ENCODE measurements at regions not wholly inside any gene's neighbourhood (a gene's known extent, or its start where the extent isn't known, plus 50 kb on each side); places are given as distances from the start of the nearest gene placed in this dataset.

- Histone ChIP-seq H3K4me1 (no peaks in the 10 kb centered on the region), H3K4me3 (no peak overlapping the region), H3K36me3 (no peaks in the 10 kb centered on the region), H3K27ac (no peak overlapping the region), H3K9me3 (no peaks in the 10 kb centered on the region), H3K27me3 (no peaks in the 10 kb centered on the region)
- intact Hi-C loops (cut with DNase I): no loop called here
- no peak for TF ChIP-seq CTCF (IDR thresholded peaks at IDR 0.05)
- no peak for TF ChIP-seq POLR2AphosphoS5 (IDR thresholded peaks at IDR 0.05)
- TF ChIP-seq EP300 (IDR thresholded peaks at IDR 0.05): no peak
- no peak for TF ChIP-seq POLR2A (IDR thresholded peaks at IDR 0.05)
- WGBS, 2 donors: 84 to 91% methylated on average over 2 of the region's 2 CpGs
- DNase-seq: no peak
Measured at GRCh38 chr4:107114059-107114458, 77.9 kb upstream of the DKK2 start.

DNA sequence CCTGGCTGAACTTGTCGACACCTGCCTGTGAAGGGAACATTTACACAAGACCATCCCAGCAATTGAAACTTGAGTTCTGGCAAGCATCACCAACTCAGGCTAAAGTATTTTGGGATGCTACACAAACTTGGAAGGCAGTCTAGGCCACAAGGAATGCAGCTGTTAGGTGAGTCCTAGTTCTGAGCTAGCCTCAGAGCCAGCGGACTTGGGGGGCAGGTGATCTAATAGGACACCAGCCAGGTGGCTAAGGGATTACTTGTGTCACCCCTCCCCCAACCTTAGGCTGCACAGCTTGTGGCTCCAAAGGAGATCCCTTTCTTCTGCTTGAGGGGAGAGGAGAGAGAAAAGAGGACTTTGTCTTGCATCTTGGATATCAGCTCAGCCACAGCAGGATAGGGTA lies 62.3 kb upstream of the DKK2 start:
- 39 to 67% methylated on average over 2 of the region's 2 CpGs for WGBS, 2 donors
- no peak overlapping the region for H3K27ac ChIP-seq
- TF ChIP-seq POLR2AphosphoS5 (IDR thresholded peaks at IDR 0.05): no peak
- no peak for TF ChIP-seq POLR2A (IDR thresholded peaks at IDR 0.05)
- no peak for TF ChIP-seq EP300 (IDR thresholded peaks at IDR 0.05)
- TF ChIP-seq CTCF (IDR thresholded peaks at IDR 0.05): no peak
- H3K4me1 ChIP-seq: no peaks in the 10 kb centered on the region
- no peak for DNase-seq
- H3K27me3 ChIP-seq: no peaks in the 10 kb centered on the region
- no peaks in the 10 kb centered on the region for H3K36me3 ChIP-seq
- no peak overlapping the region for H3K4me3 ChIP-seq
- intact Hi-C loops (cut with DNase I): no loop called here
- no peaks in the 10 kb centered on the region for H3K9me3 ChIP-seq

GRCh38 chr4:107094976-107095375 lies 58.9 kb upstream of the DKK2 start:
- no peaks in the 10 kb centered on the region for H3K4me1 ChIP-seq
- H3K27ac ChIP-seq: no peak overlapping the region
- no peaks in the 10 kb centered on the region for H3K36me3 ChIP-seq
- DNase-seq: no peak
- H3K27me3 ChIP-seq: no peaks in the 10 kb centered on the region
- WGBS, 2 donors: 87 to 90% methylated on average over 3 of the region's 3 CpGs
- no peak for TF ChIP-seq EP300 (IDR thresholded peaks at IDR 0.05)
- no peak for TF ChIP-seq POLR2AphosphoS5 (IDR thresholded peaks at IDR 0.05)
- no peak for TF ChIP-seq POLR2A (IDR thresholded peaks at IDR 0.05)
- no peak for TF ChIP-seq CTCF (IDR thresholded peaks at IDR 0.05)
- intact Hi-C loops (cut with DNase I): no loop called here
- H3K9me3 ChIP-seq: peaks cover 0 to 1% (median 0%) of the 10 kb centered on the region in 4 donors
- H3K4me3 ChIP-seq: no peak overlapping the region

- Histone ChIP-seq H3K27me3 (no peaks in the 10 kb centered on the region), H3K9me3 (peaks cover 0 to 1% (median 0%) of the 10 kb centered on the region in 4 donors), H3K4me1 (no peaks in the 10 kb centered on the region), H3K36me3 (no peaks in the 10 kb centered on the region), H3K27ac (no peak overlapping the region), H3K4me3 (no peak overlapping the region)
- WGBS, 2 donors: 86 to 94% methylated on average over 2 of the region's 2 CpGs
- TF ChIP-seq CTCF (IDR thresholded peaks at IDR 0.05) (no peak), POLR2AphosphoS5 (IDR thresholded peaks at IDR 0.05) (no peak), EP300 (IDR thresholded peaks at IDR 0.05) (no peak), POLR2A (IDR thresholded peaks at IDR 0.05) (no peak)
- intact Hi-C loops (cut with DNase I): no loop called here
- no peak for DNase-seq
Measured at GRCh38 chr4:107094332-107094731, 58.2 kb upstream of the DKK2 start.

Small RNAs in the stretch of these regions (small RNA-seq; reads per million reads assigned to genes)
- 0 reads per million in 3 donors for gene RNU6-551P
